ENCODE measurements at regions not wholly inside any gene's neighbourhood (a gene's known extent, or its start where the extent isn't known, plus 50 kb on each side); places are given as distances from the start of the nearest gene placed in this dataset.
"Not testable (repeated sequence)": the region's sequence is repeated elsewhere in the genome, so short reads cannot be mapped to it uniquely, and the experiment has no call there.

DNA sequence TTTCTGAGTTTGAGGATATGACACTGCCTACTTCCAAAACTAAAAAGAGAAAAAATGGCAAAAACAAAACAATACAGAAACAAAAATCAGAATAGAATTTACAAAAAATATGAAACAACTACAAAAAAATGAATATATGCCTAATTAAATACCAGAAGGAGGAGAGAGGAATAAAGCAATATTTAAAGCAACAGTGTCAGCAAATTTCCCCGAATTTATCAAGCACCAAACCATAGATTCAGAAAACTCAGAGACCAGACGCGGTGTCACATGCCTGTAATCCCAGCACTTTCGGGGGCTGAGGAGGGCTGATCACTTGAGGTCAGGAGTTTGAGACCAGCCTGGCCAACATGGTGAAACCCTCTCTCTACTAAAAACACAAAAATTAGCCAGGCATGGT lies 1360.9 kb downstream of the SI start:
- TF ChIP-seq, protein P1, sequence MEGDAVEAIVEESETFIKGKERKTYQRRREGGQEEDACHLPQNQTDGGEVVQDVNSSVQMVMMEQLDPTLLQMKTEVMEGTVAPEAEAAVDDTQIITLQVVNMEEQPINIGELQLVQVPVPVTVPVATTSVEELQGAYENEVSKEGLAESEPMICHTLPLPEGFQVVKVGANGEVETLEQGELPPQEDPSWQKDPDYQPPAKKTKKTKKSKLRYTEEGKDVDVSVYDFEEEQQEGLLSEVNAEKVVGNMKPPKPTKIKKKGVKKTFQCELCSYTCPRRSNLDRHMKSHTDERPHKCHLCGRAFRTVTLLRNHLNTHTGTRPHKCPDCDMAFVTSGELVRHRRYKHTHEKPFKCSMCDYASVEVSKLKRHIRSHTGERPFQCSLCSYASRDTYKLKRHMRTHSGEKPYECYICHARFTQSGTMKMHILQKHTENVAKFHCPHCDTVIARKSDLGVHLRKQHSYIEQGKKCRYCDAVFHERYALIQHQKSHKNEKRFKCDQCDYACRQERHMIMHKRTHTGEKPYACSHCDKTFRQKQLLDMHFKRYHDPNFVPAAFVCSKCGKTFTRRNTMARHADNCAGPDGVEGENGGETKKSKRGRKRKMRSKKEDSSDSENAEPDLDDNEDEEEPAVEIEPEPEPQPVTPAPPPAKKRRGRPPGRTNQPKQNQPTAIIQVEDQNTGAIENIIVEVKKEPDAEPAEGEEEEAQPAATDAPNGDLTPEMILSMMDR (IDR thresholded peaks at IDR 0.05; ENCODE audit: insufficient read depth, missing control alignments), result no peak
- no peak for DNase-seq (ENCODE audit: insufficient read length, low spot score)
- no peak for FAIRE-seq

DNA sequence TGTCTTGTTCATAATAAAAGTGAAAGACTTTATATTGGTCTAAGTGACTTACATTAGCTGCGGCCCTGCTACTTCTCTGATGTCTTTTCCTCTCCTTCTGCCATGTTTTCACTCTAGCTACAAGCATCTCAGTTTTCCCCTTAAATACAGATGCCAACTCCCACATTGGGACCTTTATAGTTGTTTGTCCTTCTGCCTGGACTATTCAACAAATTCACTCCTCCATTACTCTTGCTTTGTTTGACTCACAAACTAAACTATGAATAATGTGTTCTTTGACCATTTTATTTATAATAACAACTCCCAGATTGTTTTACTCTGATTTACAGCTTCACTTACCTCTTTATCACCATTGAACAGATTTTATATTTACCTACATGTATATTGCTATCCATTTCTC lies 1369.9 kb downstream of the SI start:
- FAIRE-seq (no peak), DNase-seq (ENCODE audit: insufficient read length, low spot score) (no peak)
- TF ChIP-seq, protein P1 (IDR thresholded peaks at IDR 0.05; ENCODE audit: insufficient read depth, missing control alignments), result no peak

DNA sequence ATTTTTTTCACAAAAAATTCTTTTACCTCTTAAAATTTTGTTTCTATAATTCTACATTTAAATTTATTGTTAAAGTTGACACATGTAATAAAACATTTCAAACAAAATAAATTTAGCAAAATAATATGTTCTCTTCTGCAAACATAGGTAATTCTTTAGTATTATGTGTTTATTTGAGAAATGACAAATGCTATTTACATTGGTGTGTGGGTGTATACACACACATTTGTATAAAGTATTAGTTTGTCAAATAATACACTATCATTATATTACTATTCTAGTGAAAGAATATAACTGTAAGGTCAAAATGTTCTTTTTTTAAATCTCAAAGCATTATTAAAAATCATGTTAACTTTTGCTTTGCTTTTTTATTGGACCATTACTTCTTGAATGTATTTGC lies 1370.6 kb downstream of the SI start:
- DNase-seq (ENCODE audit: insufficient read length, low spot score) (no peak), FAIRE-seq (no peak)
- TF ChIP-seq, protein P1 (IDR thresholded peaks at IDR 0.05; ENCODE audit: insufficient read depth, missing control alignments), result no peak

DNA sequence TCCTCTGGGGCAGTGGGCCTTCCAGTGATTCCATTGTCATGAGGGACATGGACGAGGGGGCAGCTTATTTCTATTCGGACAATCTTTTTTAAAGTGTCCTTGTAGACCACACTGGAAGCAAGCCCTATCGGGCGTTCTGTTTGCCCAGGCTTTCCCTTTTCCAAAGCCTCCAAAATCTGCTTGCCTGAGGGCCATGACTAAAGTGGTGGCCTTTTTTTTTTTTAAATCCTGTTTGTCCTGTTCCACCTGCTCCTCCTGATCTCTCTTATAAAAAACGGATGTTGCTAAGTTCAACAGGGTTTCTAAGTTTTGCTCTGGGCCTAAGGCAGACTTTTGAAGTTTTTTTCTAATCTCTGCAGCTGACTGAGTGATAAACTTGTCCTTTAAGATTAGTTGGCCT lies 1380.1 kb downstream of the SI start:
- not testable (repeated sequence) for DNase-seq (ENCODE audit: insufficient read length, low spot score); FAIRE-seq

DNA sequence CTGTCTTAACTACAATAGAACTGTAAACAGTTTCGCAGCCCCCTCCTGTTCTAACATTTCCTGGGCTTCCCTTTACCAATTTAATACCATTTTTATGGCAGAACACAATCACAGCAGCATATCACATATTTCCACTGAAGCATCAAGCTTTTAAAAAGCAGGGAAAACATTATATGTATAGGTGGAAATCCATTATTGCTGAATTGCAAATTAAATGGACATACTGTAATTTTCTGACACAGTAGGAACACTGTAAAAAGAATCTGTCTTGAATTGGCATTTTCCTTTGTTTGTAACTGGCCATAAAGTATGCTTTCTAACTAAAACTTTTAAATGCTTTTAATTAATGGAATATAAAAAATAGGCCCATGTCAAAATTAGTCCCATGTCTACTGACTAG lies 1385.8 kb downstream of the SI start:
- DNase-seq (ENCODE audit: insufficient read length, low spot score), result no peak
- TF ChIP-seq, protein P1 (IDR thresholded peaks at IDR 0.05; ENCODE audit: insufficient read depth, missing control alignments), result no peak
- FAIRE-seq, result no peak

DNA sequence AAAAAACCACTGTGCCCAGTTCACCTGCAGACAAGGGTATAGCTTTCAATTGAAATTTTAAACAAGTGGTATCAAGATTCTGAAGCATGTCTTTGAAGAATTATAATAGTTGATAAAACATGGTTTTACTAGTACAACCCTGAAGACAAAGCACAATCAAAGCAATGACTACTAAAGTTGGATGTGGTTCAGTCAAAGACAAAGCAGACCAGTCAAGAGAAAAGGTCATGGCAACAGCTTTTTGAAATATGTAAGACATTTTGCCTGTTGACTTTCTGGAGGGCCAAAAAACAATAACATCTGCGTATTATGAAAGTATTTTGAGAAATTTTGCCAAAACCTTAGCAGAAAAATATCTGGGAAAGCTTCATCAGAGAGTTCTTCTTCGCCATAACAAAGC lies 1393.6 kb downstream of the SI start:
- DNase-seq (ENCODE audit: insufficient read length, low spot score) (no peak), FAIRE-seq (no peak)
- TF ChIP-seq, protein P1 (IDR thresholded peaks at IDR 0.05; ENCODE audit: insufficient read depth, missing control alignments), result no peak

DNA sequence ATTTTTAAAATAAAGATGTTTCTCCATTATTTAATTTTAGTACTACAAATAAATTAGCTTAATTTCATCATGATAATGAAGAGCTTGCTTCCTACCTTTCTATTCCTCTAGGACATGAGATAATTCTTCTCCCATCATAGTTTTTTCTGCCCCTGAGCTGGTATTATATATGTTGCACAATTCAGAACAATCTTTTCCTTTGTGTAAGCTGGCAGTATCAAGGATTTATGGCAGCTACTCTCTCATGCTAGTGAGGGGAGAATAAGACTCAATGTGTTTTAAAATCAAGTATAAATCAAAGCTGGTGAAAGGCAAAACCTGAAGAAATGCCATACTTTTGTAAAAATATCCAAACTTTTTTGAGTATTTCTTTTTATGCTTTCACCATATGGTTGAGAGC lies 1405.3 kb downstream of the SI start:
- DNase-seq (ENCODE audit: insufficient read length, low spot score) (no peak), FAIRE-seq (no peak)
- TF ChIP-seq, protein P1 (IDR thresholded peaks at IDR 0.05; ENCODE audit: insufficient read depth, missing control alignments), result no peak

DNA sequence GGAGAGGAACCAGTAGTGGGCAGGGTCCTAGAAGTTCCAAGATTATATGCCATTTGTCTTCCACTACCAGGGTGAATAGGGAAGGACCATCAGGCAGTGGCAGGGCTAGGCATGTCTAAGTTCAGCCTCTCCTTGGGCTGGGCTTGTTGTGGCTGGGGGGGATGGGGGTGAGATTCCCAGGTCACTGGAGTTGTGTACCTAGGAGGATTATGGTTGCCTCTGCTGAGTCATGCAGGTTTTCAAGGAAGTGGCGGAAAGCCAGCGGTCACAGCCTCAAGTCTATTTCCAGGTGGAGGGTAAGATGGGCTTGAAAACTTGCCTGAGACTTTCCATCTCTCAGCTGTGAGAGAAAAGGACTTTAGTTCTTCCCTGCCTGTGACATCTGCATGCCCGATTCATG lies 1407.1 kb downstream of the SI start:
- DNase-seq (ENCODE audit: insufficient read length, low spot score), result no peak
- TF ChIP-seq, protein P1 (IDR thresholded peaks at IDR 0.05; ENCODE audit: insufficient read depth, missing control alignments), result no peak
- no peak for FAIRE-seq
